Suprapubic skin (tissue), 3 donors: ENCODE measurements at regions not wholly inside any gene's neighbourhood (a gene's known extent, or its start where the extent isn't known, plus 50 kb on each side); places are given as distances from the start of the nearest gene placed in this dataset.

Experiments used
- POLR2A ChIP-seq, 2 donors: fragments of 450-650 bp; IDR thresholded peaks; one replicate each; pipeline ENCODE4 v1.6.1; 2017; ENCODE audit warnings: antibody characterized with exemption in 2 of 2, mild to moderate bottlenecking in 2 of 2, moderate library complexity in 2 of 2
- TF ChIP-seq, protein P1 (sequence below), 2 donors: fragments of 200-600 bp in 1 of 2; fragments of 450-650 bp in 1 of 2; sonication (generic) in 1 of 2; IDR thresholded peaks; one replicate each; pipeline ENCODE4 v1.5.1; 2016 to 2019; ENCODE audit warnings: antibody characterized with exemption in 2 of 2, mild to moderate bottlenecking in 1 of 2, moderate library complexity in 1 of 2

DNA sequence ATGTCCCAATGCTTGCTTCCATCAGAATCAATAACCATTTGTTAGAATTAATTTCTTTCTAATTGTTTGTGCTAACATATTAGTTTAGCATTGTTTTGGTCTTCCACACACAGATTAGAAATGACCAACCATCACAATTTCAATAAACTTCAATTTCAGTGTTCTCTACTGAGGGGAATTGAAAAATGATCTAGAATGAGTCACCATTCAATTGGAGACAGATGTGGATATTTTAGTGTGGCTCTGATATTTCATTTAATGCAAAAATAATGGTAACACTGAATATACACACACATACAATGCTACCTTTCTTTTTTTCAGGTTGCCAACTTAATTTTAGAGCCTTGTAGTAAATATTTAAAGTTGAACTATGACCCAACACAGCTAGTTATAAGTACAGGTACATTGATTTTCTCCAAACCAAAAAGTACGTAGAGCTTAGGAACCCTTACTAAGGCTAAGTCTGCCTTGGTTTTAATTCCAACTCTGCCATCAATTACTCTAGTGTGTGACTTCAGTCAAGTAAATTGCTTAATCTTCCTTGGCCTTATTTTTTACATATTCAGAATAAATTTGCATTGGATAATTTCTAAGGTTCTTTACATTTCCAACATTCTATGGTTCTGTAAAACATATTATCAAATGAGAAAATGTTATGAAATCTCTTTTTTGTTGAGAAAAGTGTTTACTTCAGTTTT lies 143.9 kb downstream of the DMRTA1 start:
- TF ChIP-seq, protein P1, sequence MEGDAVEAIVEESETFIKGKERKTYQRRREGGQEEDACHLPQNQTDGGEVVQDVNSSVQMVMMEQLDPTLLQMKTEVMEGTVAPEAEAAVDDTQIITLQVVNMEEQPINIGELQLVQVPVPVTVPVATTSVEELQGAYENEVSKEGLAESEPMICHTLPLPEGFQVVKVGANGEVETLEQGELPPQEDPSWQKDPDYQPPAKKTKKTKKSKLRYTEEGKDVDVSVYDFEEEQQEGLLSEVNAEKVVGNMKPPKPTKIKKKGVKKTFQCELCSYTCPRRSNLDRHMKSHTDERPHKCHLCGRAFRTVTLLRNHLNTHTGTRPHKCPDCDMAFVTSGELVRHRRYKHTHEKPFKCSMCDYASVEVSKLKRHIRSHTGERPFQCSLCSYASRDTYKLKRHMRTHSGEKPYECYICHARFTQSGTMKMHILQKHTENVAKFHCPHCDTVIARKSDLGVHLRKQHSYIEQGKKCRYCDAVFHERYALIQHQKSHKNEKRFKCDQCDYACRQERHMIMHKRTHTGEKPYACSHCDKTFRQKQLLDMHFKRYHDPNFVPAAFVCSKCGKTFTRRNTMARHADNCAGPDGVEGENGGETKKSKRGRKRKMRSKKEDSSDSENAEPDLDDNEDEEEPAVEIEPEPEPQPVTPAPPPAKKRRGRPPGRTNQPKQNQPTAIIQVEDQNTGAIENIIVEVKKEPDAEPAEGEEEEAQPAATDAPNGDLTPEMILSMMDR (IDR thresholded peaks at IDR 0.05): no peak
- no peak for TF ChIP-seq POLR2A (IDR thresholded peaks at IDR 0.05)
